ENCODE measurements at regions not wholly inside any gene's neighbourhood (a gene's known extent, or its start where the extent isn't known, plus 50 kb on each side); places are given as distances from the start of the nearest gene placed in this dataset.

- TF ChIP-seq POLR2A (IDR thresholded peaks at IDR 0.05; ENCODE audit: low read depth, low read length) (no peak), RCOR1 (IDR thresholded peaks at IDR 0.05; ENCODE audit: insufficient replicate concordance, low read length) (no peak), CTCF (conservative IDR thresholded peaks at IDR 0.05; ENCODE audit: low read depth, low read length) (no peak), BHLHE40 (IDR thresholded peaks at IDR 0.05; ENCODE audit: low read depth, low read length) (no peak), ELK1 (IDR thresholded peaks at IDR 0.05; ENCODE audit: borderline replicate concordance, low read depth, low read length) (no peak), MAFK (IDR thresholded peaks at IDR 0.05; ENCODE audit: low read depth, low read length) (no peak), MAZ (IDR thresholded peaks at IDR 0.05; ENCODE audit: borderline replicate concordance, low read depth, low read length) (no peak), RAD21 (IDR thresholded peaks at IDR 0.05; ENCODE audit: low read length) (no peak), NFE2L2 (IDR thresholded peaks at IDR 0.05; ENCODE audit: low read depth, low read length) (no peak), USF2 (IDR thresholded peaks at IDR 0.05; ENCODE audit: low read depth, low read length) (no peak), MXI1 (IDR thresholded peaks at IDR 0.05; ENCODE audit: borderline replicate concordance, low read depth, low read length) (no peak)
Observed at GRCh38 chr7:53661645-53662217, 626.3 kb downstream of the POM121L12 start.
